ENCODE measurements at regions not wholly inside any gene's neighbourhood (a gene's known extent, or its start where the extent isn't known, plus 50 kb on each side); places are given as distances from the start of the nearest gene placed in this dataset.

DNA sequence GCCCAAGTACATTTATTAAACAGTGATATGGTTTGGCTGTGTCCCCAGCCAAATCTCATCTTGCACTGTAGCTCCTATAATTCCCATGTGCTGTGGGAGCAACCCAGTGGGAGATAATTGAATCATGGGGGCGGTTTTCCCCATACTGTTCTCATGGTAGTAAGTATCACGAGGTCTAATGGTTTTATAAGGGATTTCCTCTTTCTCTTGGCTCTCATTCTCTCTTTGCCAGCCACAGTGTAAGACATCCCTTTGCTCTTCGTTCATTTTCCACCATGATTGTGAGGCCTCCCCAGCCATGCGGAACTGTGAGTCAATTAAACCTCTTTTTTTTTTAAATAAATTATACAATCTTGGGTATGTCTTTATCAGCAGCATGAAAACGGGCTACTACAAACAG lies 228.0 kb upstream of the TP63 start:
- Histone ChIP-seq H3K4me2 (ENCODE audit: low read length) (no peak overlapping the region), H2AFZ (ENCODE audit: low read depth, low read length) (no peak overlapping the region), H3K9me2 (ENCODE audit: insufficient read depth, low read length) (no peaks in the 10 kb centered on the region), H4K20me1 (ENCODE audit: insufficient read depth) (no peaks in the 10 kb centered on the region), H3K9ac (ENCODE audit: low read length) (no peak overlapping the region), H3K27me3 (ENCODE audit: insufficient read depth, low read depth, low read length) (no peaks in the 10 kb centered on the region), H3K79me2 (replicated peaks; ENCODE audit: insufficient read depth, low read length) (no peaks in the 10 kb centered on the region), H3K9me3 (ENCODE audit: low read length) (no peaks in the 10 kb centered on the region), H3F3A (ENCODE audit: insufficient read depth, low read length, poor library complexity, severe bottlenecking) (no peaks in the 10 kb centered on the region), H3K27ac (ENCODE audit: low read length) (no peak overlapping the region), H3K36me3 (ENCODE audit: insufficient read depth, low read length) (no peaks in the 10 kb centered on the region), H3K4me3 (ENCODE audit: low read length) (no peak overlapping the region)
- no peak for TF ChIP-seq POLR2AphosphoS5 (IDR thresholded peaks at IDR 0.05)
- no peak for TF ChIP-seq MXI1 (conservative IDR thresholded peaks at IDR 0.05; ENCODE audit: poor library complexity, severe bottlenecking)
- no peak for TF ChIP-seq EZH2 (IDR thresholded peaks at IDR 0.05; ENCODE audit: borderline replicate concordance, insufficient read depth, low read length, poor library complexity, severe bottlenecking)
- TF ChIP-seq TAF1 (IDR thresholded peaks at IDR 0.05; ENCODE audit: low read depth) = no peak
- TF ChIP-seq, protein P1, sequence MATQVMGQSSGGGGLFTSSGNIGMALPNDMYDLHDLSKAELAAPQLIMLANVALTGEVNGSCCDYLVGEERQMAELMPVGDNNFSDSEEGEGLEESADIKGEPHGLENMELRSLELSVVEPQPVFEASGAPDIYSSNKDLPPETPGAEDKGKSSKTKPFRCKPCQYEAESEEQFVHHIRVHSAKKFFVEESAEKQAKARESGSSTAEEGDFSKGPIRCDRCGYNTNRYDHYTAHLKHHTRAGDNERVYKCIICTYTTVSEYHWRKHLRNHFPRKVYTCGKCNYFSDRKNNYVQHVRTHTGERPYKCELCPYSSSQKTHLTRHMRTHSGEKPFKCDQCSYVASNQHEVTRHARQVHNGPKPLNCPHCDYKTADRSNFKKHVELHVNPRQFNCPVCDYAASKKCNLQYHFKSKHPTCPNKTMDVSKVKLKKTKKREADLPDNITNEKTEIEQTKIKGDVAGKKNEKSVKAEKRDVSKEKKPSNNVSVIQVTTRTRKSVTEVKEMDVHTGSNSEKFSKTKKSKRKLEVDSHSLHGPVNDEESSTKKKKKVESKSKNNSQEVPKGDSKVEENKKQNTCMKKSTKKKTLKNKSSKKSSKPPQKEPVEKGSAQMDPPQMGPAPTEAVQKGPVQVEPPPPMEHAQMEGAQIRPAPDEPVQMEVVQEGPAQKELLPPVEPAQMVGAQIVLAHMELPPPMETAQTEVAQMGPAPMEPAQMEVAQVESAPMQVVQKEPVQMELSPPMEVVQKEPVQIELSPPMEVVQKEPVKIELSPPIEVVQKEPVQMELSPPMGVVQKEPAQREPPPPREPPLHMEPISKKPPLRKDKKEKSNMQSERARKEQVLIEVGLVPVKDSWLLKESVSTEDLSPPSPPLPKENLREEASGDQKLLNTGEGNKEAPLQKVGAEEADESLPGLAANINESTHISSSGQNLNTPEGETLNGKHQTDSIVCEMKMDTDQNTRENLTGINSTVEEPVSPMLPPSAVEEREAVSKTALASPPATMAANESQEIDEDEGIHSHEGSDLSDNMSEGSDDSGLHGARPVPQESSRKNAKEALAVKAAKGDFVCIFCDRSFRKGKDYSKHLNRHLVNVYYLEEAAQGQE (IDR thresholded peaks at IDR 0.05; ENCODE audit: borderline replicate concordance) = no peak
- no peak for TF ChIP-seq SMC3 (conservative IDR thresholded peaks at IDR 0.05; ENCODE audit: poor library complexity)
- TF ChIP-seq, protein P2, sequence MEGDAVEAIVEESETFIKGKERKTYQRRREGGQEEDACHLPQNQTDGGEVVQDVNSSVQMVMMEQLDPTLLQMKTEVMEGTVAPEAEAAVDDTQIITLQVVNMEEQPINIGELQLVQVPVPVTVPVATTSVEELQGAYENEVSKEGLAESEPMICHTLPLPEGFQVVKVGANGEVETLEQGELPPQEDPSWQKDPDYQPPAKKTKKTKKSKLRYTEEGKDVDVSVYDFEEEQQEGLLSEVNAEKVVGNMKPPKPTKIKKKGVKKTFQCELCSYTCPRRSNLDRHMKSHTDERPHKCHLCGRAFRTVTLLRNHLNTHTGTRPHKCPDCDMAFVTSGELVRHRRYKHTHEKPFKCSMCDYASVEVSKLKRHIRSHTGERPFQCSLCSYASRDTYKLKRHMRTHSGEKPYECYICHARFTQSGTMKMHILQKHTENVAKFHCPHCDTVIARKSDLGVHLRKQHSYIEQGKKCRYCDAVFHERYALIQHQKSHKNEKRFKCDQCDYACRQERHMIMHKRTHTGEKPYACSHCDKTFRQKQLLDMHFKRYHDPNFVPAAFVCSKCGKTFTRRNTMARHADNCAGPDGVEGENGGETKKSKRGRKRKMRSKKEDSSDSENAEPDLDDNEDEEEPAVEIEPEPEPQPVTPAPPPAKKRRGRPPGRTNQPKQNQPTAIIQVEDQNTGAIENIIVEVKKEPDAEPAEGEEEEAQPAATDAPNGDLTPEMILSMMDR (IDR thresholded peaks at IDR 0.05; ENCODE audit: poor library complexity, severe bottlenecking) = no peak
- no peak for TF ChIP-seq RAD21 (conservative IDR thresholded peaks at IDR 0.05)
- no peak for TF ChIP-seq EP300 (conservative IDR thresholded peaks at IDR 0.05; ENCODE audit: poor library complexity, severe bottlenecking)

DNA sequence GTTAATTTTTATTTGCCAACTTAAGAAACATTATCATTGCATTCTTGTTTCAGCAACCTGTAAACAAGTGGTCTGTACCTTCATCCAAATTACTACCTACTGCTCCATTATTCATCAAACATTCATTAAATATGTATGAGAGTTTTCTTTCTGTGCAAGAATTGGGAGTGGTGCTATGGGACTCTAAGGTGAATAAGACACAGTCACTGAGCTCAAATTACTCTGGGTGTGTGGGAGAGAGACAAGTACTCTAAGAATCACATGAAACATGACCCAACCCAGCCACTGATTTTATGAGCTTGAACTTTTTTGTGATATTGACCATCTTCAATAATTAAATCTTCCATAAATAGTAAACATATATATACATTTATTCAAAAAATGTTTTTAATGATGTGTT lies 227.2 kb upstream of the TP63 start:
- Histone ChIP-seq H3K27ac (ENCODE audit: low read length) (no peak overlapping the region), H3K27me3 (ENCODE audit: insufficient read depth, low read depth, low read length) (no peaks in the 10 kb centered on the region), H3K79me2 (replicated peaks; ENCODE audit: insufficient read depth, low read length) (no peaks in the 10 kb centered on the region), H3K9ac (ENCODE audit: low read length) (no peak overlapping the region), H3F3A (ENCODE audit: insufficient read depth, low read length, poor library complexity, severe bottlenecking) (no peaks in the 10 kb centered on the region), H4K20me1 (ENCODE audit: insufficient read depth) (no peaks in the 10 kb centered on the region), H3K9me3 (ENCODE audit: low read length) (no peaks in the 10 kb centered on the region), H3K9me2 (ENCODE audit: insufficient read depth, low read length) (no peaks in the 10 kb centered on the region), H2AFZ (ENCODE audit: low read depth, low read length) (no peak overlapping the region), H3K36me3 (ENCODE audit: insufficient read depth, low read length) (no peaks in the 10 kb centered on the region), H3K4me3 (ENCODE audit: low read length) (no peak overlapping the region), H3K4me2 (ENCODE audit: low read length) (no peak overlapping the region)
- TF ChIP-seq EP300 (conservative IDR thresholded peaks at IDR 0.05; ENCODE audit: poor library complexity, severe bottlenecking) (no peak), RAD21 (conservative IDR thresholded peaks at IDR 0.05) (no peak), MXI1 (conservative IDR thresholded peaks at IDR 0.05; ENCODE audit: poor library complexity, severe bottlenecking) (no peak), EZH2 (IDR thresholded peaks at IDR 0.05; ENCODE audit: borderline replicate concordance, insufficient read depth, low read length, poor library complexity, severe bottlenecking) (no peak), SMC3 (conservative IDR thresholded peaks at IDR 0.05; ENCODE audit: poor library complexity) (no peak), TAF1 (IDR thresholded peaks at IDR 0.05; ENCODE audit: low read depth) (no peak), POLR2AphosphoS5 (IDR thresholded peaks at IDR 0.05) (no peak)
- TF ChIP-seq, protein P1 (IDR thresholded peaks at IDR 0.05; ENCODE audit: borderline replicate concordance) = no peak
- TF ChIP-seq, protein P2 (IDR thresholded peaks at IDR 0.05; ENCODE audit: poor library complexity, severe bottlenecking) = no peak
